ENCODE measurements at regions not wholly inside any gene's neighbourhood (a gene's known extent, or its start where the extent isn't known, plus 50 kb on each side); places are given as distances from the start of the nearest gene placed in this dataset.

- 0 out of 2 replicates have a peak, but pooled peaks have one; percentile 5 for TF ChIP-seq JUND (IDR thresholded peaks at IDR 0.05; ENCODE audit: borderline replicate concordance, low read depth, low read length)
- TF ChIP-seq JUND (tag; IDR thresholded peaks at IDR 0.05; ENCODE audit: borderline replicate concordance, low read depth, low read length) = no peak
- TF ChIP-seq SOX6 (IDR thresholded peaks at IDR 0.05) = no peak
- peak in 1 of 2 experiments; percentile 30; a peak in 1 of 4 replicates for TF ChIP-seq TRIM24 (IDR thresholded peaks at IDR 0.05)
- no peak for TF ChIP-seq RAD21 (CRISPR knock-in tag; conservative IDR thresholded peaks at IDR 0.05 in 1 of 2, IDR thresholded peaks at IDR 0.05 in 1 of 2)
- no peak for TF ChIP-seq FUS (optimal IDR thresholded peaks at IDR 0.05; ENCODE audit: low read depth, low read length)
- TF ChIP-seq ZNF551 (CRISPR knock-in tag; IDR thresholded peaks at IDR 0.05) = no peak
- TF ChIP-seq ATF3 (IDR thresholded peaks at IDR 0.05) = peak; percentile 25; the same call in 1 of the 2 replicates
- TF ChIP-seq ATF3 (CRISPR knock-in tag; conservative IDR thresholded peaks at IDR 0.05) = no peak
- no peak for TF ChIP-seq SFPQ (IDR thresholded peaks at IDR 0.05; ENCODE audit: low read depth, low read length)
- no peak for TF ChIP-seq ZNF324 (CRISPR knock-in tag; IDR thresholded peaks at IDR 0.05)
- TF ChIP-seq CBX8 (IDR thresholded peaks at IDR 0.05; ENCODE audit: borderline replicate concordance, extremely low read depth, low read depth, low read length, poor library complexity, severe bottlenecking) = no peak
- TF ChIP-seq GATAD2A (IDR thresholded peaks at IDR 0.05) = no peak
- TF ChIP-seq FOXM1 (IDR thresholded peaks at IDR 0.05; ENCODE audit: low read depth) = no peak
- no peak for TF ChIP-seq FOXM1 (CRISPR knock-in tag; IDR thresholded peaks at IDR 0.05; ENCODE audit: low read depth)
- no peak for TF ChIP-seq HINFP (tag; conservative IDR thresholded peaks at IDR 0.05; ENCODE audit: low read depth)
- TF ChIP-seq SRSF1 (IDR thresholded peaks at IDR 0.05; ENCODE audit: low read depth, low read length) = no peak
- no peak for TF ChIP-seq THAP7 (CRISPR knock-in tag; IDR thresholded peaks at IDR 0.05)
- TF ChIP-seq POLR2A (conservative IDR thresholded peaks at IDR 0.05) = no peak
- TF ChIP-seq HMG20A (CRISPR knock-in tag; conservative IDR thresholded peaks at IDR 0.05) = no peak
- no peak for TF ChIP-seq TCF3 (CRISPR knock-in tag; IDR thresholded peaks at IDR 0.05)
- TF ChIP-seq HDAC2 (IDR thresholded peaks at IDR 0.05) = no peak
- no peak for TF ChIP-seq THRAP3 (IDR thresholded peaks at IDR 0.05; ENCODE audit: borderline replicate concordance)
- TF ChIP-seq EWSR1 (IDR thresholded peaks at IDR 0.05; ENCODE audit: borderline replicate concordance, low read depth, partially characterized antibody) = no peak
Observed at GRCh38 chr6:119443993-119444641, 94.6 kb upstream of the MAN1A1 start (continued).
